ENCODE measurements at regions not wholly inside any gene's neighbourhood (a gene's known extent, or its start where the extent isn't known, plus 50 kb on each side); places are given as distances from the start of the nearest gene placed in this dataset.
"Not testable (repeated sequence)": the region's sequence is repeated elsewhere in the genome, so short reads cannot be mapped to it uniquely, and the experiment has no call there.

- no peak for DNase-seq
- in situ Hi-C loops (cut with HindIII; ENCODE audit: low pct_ligation_motif_present, low pct_unique_long_range_greater_than_20kb, low sequenced_read_pairs): no loop called here
Observed at GRCh38 chr3:153055779-153056178, 106.2 kb upstream of the RAP2B start.

GRCh38 chr3:153058031-153058688 lies 103.9 kb upstream of the RAP2B start:
- DNase-seq: peak; percentile 72
- in situ Hi-C loops (cut with HindIII; ENCODE audit: low pct_ligation_motif_present, low pct_unique_long_range_greater_than_20kb, low sequenced_read_pairs): not testable (repeated sequence)

- DNase-seq: no peak
- in situ Hi-C loops (cut with HindIII; ENCODE audit: low pct_ligation_motif_present, low pct_unique_long_range_greater_than_20kb, low sequenced_read_pairs): no loop called here
Observed at GRCh38 chr3:153060346-153060745, 101.7 kb upstream of the RAP2B start.

GRCh38 chr3:153061938-153062528 lies 100.0 kb upstream of the RAP2B start:
- in situ Hi-C loops (cut with HindIII; ENCODE audit: low pct_ligation_motif_present, low pct_unique_long_range_greater_than_20kb, low sequenced_read_pairs): no loop called here
- DNase-seq: no peak

- in situ Hi-C loops (cut with HindIII; ENCODE audit: low pct_ligation_motif_present, low pct_unique_long_range_greater_than_20kb, low sequenced_read_pairs): no loop called here
Observed at GRCh38 chr3:153063337-153063736, 98.7 kb upstream of the RAP2B start.

GRCh38 chr3:153066983-153067382 lies 95.0 kb upstream of the RAP2B start:
- in situ Hi-C loops (cut with HindIII; ENCODE audit: low pct_ligation_motif_present, low pct_unique_long_range_greater_than_20kb, low sequenced_read_pairs): no loop called here
- no peak for DNase-seq

More at GRCh38 chr3:153063337-153063736, 98.7 kb upstream of the RAP2B start:
- no peak for DNase-seq

- no peak for DNase-seq
- in situ Hi-C loops (cut with HindIII; ENCODE audit: low pct_ligation_motif_present, low pct_unique_long_range_greater_than_20kb, low sequenced_read_pairs): no loop called here
Observed at GRCh38 chr3:153069598-153070510, 92.2 kb upstream of the RAP2B start.

- DNase-seq: no peak
- in situ Hi-C loops (cut with HindIII; ENCODE audit: low pct_ligation_motif_present, low pct_unique_long_range_greater_than_20kb, low sequenced_read_pairs): no loop called here
Observed at GRCh38 chr3:153070511-153070868, 91.5 kb upstream of the RAP2B start.

GRCh38 chr3:153072382-153072781 lies 89.6 kb upstream of the RAP2B start:
- no peak for DNase-seq
- in situ Hi-C loops (cut with HindIII; ENCODE audit: low pct_ligation_motif_present, low pct_unique_long_range_greater_than_20kb, low sequenced_read_pairs): no loop called here

- in situ Hi-C loops (cut with HindIII; ENCODE audit: low pct_ligation_motif_present, low pct_unique_long_range_greater_than_20kb, low sequenced_read_pairs): no loop called here
- DNase-seq: no peak
Observed at GRCh38 chr3:153072856-153073255, 89.2 kb upstream of the RAP2B start.

GRCh38 chr3:153073636-153074035 lies 88.4 kb upstream of the RAP2B start:
- DNase-seq: no peak
- in situ Hi-C loops (cut with HindIII; ENCODE audit: low pct_ligation_motif_present, low pct_unique_long_range_greater_than_20kb, low sequenced_read_pairs): no loop called here

- no peak for DNase-seq
- in situ Hi-C loops (cut with HindIII; ENCODE audit: low pct_ligation_motif_present, low pct_unique_long_range_greater_than_20kb, low sequenced_read_pairs): no loop called here
Observed at GRCh38 chr3:153078826-153079225, 83.2 kb upstream of the RAP2B start.

GRCh38 chr3:153079386-153079785 lies 82.6 kb upstream of the RAP2B start:
- DNase-seq: no peak
- in situ Hi-C loops (cut with HindIII; ENCODE audit: low pct_ligation_motif_present, low pct_unique_long_range_greater_than_20kb, low sequenced_read_pairs): no loop called here

- in situ Hi-C loops (cut with HindIII; ENCODE audit: low pct_ligation_motif_present, low pct_unique_long_range_greater_than_20kb, low sequenced_read_pairs): no loop called here
- DNase-seq: no peak
Observed at GRCh38 chr3:153080778-153081240, 81.2 kb upstream of the RAP2B start.

- in situ Hi-C loops (cut with HindIII; ENCODE audit: low pct_ligation_motif_present, low pct_unique_long_range_greater_than_20kb, low sequenced_read_pairs): no loop called here
- DNase-seq: no peak
Observed at GRCh38 chr3:153084431-153084830, 77.6 kb upstream of the RAP2B start.

GRCh38 chr3:153087595-153088566 lies 74.1 kb upstream of the RAP2B start:
- in situ Hi-C loops (cut with HindIII; ENCODE audit: low pct_ligation_motif_present, low pct_unique_long_range_greater_than_20kb, low sequenced_read_pairs): no loop called here
- no peak for DNase-seq

GRCh38 chr3:153089620-153090019 lies 72.4 kb upstream of the RAP2B start:
- in situ Hi-C loops (cut with HindIII; ENCODE audit: low pct_ligation_motif_present, low pct_unique_long_range_greater_than_20kb, low sequenced_read_pairs): no loop called here
- DNase-seq: no peak

- in situ Hi-C loops (cut with HindIII; ENCODE audit: low pct_ligation_motif_present, low pct_unique_long_range_greater_than_20kb, low sequenced_read_pairs): no loop called here
- no peak for DNase-seq
Observed at GRCh38 chr3:153090973-153091372, 71.1 kb upstream of the RAP2B start.
